Left lung (tissue), 4 donors: ENCODE measurements at regions not wholly inside any gene's neighbourhood (a gene's known extent, or its start where the extent isn't known, plus 50 kb on each side); places are given as distances from the start of the nearest gene placed in this dataset.

Experiments used
- ATAC-seq: fragments of 200-7000 bp; cut with Tn5 transposase; one replicate; pipeline ENCODE4 v1.9.1; 2020; ENCODE audit warnings: moderate library complexity
- DNase-seq, 4 donors: peaks; one replicate each; pipeline ENCODE4 v3.0.0-alpha.2; 2013 to 2020
- H3K27ac ChIP-seq, 2 donors: fragments of 200-600 bp; sonication (generic) in 1 of 2; one replicate each; pipeline versions ENCODE4 v1.5.0 to v1.8.0; 2020 to 2021
- H3K27me3 ChIP-seq, 2 donors: fragments of 200-600 bp; sonication (generic) in 1 of 2; one replicate each; pipeline versions ENCODE4 v1.5.0 to v1.8.0; 2020 to 2021
- H3K36me3 ChIP-seq, 2 donors: fragments of 200-600 bp; sonication (generic) in 1 of 2; one replicate each; pipeline versions ENCODE4 v1.5.0 to v1.8.0; 2020 to 2021
- H3K4me1 ChIP-seq, 2 donors: fragments of 200-600 bp; one replicate each; pipeline ENCODE4 v1.8.0; 2021
- H3K4me3 ChIP-seq, 2 donors: fragments of 200-600 bp; sonication (generic) in 1 of 2; one replicate each; pipeline versions ENCODE4 v1.5.0 to v1.8.0; 2020 to 2021; ENCODE audit warnings: mild to moderate bottlenecking in 1 of 2
- H3K9me3 ChIP-seq, 2 donors: fragments of 200-600 bp; sonication (generic) in 1 of 2; one replicate each; pipeline versions ENCODE4 v1.5.0 to v1.8.0; 2020 to 2021
- CTCF ChIP-seq, 2 donors: fragments of 200-600 bp; sonication (generic) in 1 of 2; IDR thresholded peaks; one replicate each; pipeline versions ENCODE4 v1.5.0 to v1.8.0; 2021; ENCODE audit warnings: antibody characterized with exemption in 2 of 2
- intact Hi-C, 2 donors: fragments of 100-400 bp; cut with DNase I; formaldehyde crosslinking; loops; one replicate each; pipeline versions ENCODE4 v1.11.2 to v1.14.2; 2022
- donor health status: DM: no; HTN: yes; CAD: no.
- donor health status: DM: no; HTN: no; CAD: no.

GRCh38 chr4:18535948-18536347 lies 514.4 kb upstream of the LCORL start:
- no peak for TF ChIP-seq CTCF (IDR thresholded peaks at IDR 0.05)

GRCh38 chr4:18533262-18533775 lies 511.8 kb upstream of the LCORL start:
- Histone ChIP-seq H3K27ac (no peak overlapping the region), H3K4me1 (no peaks in the 10 kb centered on the region), H3K36me3 (no peaks in the 10 kb centered on the region), H3K9me3 (no peaks in the 10 kb centered on the region), H3K4me3 (no peak overlapping the region), H3K27me3 (no peaks in the 10 kb centered on the region)
- intact Hi-C loops: no loop called here
- no peak for DNase-seq
- TF ChIP-seq CTCF (IDR thresholded peaks at IDR 0.05): no peak
- no peak for ATAC-seq

More at GRCh38 chr4:18535948-18536347, 514.4 kb upstream of the LCORL start:
- Histone ChIP-seq H3K27ac (no peak overlapping the region), H3K4me1 (no peaks in the 10 kb centered on the region), H3K36me3 (no peaks in the 10 kb centered on the region), H3K4me3 (no peak overlapping the region), H3K27me3 (no peaks in the 10 kb centered on the region), H3K9me3 (no peaks in the 10 kb centered on the region)
- intact Hi-C loops: no loop called here
- DNase-seq (no peak), ATAC-seq (no peak)

GRCh38 chr4:18531731-18532130 lies 510.2 kb upstream of the LCORL start:
- no peak for ATAC-seq
- Histone ChIP-seq H3K4me1 (no peaks in the 10 kb centered on the region), H3K27me3 (no peaks in the 10 kb centered on the region), H3K4me3 (no peak overlapping the region), H3K36me3 (no peaks in the 10 kb centered on the region), H3K9me3 (no peaks in the 10 kb centered on the region), H3K27ac (no peak overlapping the region)
- no peak for TF ChIP-seq CTCF (IDR thresholded peaks at IDR 0.05)
- intact Hi-C loops: no loop called here
- DNase-seq: no peak

- H3K27me3 ChIP-seq: no peaks in the 10 kb centered on the region
- intact Hi-C loops: no loop called here
- TF ChIP-seq CTCF (IDR thresholded peaks at IDR 0.05): no peak
- DNase-seq (no peak), ATAC-seq (no peak)
- no peaks in the 10 kb centered on the region for H3K4me1 ChIP-seq
- H3K27ac ChIP-seq: no peak overlapping the region
- H3K9me3 ChIP-seq: no peaks in the 10 kb centered on the region
- H3K4me3 ChIP-seq: no peak overlapping the region
- no peaks in the 10 kb centered on the region for H3K36me3 ChIP-seq
These were observed 507.9 kb upstream of the LCORL start for GRCh38 chr4:18529482-18529881.

- intact Hi-C loops: no loop called here
- no peaks in the 10 kb centered on the region for H3K27me3 ChIP-seq
- no peak overlapping the region for H3K27ac ChIP-seq
- no peaks in the 10 kb centered on the region for H3K9me3 ChIP-seq
- H3K4me3 ChIP-seq: no peak overlapping the region
- TF ChIP-seq CTCF (IDR thresholded peaks at IDR 0.05): no peak
- peak in 1 of 4 donors; percentile 32 for DNase-seq
- ATAC-seq: peak; percentile 70
- H3K36me3 ChIP-seq: no peaks in the 10 kb centered on the region
- H3K4me1 ChIP-seq: no peaks in the 10 kb centered on the region
These were observed 503.1 kb upstream of the LCORL start for GRCh38 chr4:18524667-18525066.
